ENCODE measurements at regions not wholly inside any gene's neighbourhood (a gene's known extent, or its start where the extent isn't known, plus 50 kb on each side); places are given as distances from the start of the nearest gene placed in this dataset.
"Not testable (repeated sequence)": the region's sequence is repeated elsewhere in the genome, so short reads cannot be mapped to it uniquely, and the experiment has no call there.

GRCh38 chr6:867378-867777 lies 174.4 kb upstream of the EXOC2 start:
- Histone ChIP-seq H3K36me3 (no peaks in the 10 kb centered on the region), H3K4me1 (peaks cover 9% of the 10 kb centered on the region), H3K4me3 (no peak overlapping the region), H3K27me3 (ENCODE audit: low read depth) (peaks cover 55% of the 10 kb centered on the region), H3K9me3 (replicated peaks) (no peaks in the 10 kb centered on the region), H3K27ac (replicated peaks) (no peak overlapping the region)
- intact Hi-C loops (cut with micrococcal nuclease), result no loop called here
- TF ChIP-seq CTCF (IDR thresholded peaks at IDR 0.05; ENCODE audit: borderline replicate concordance), result no peak
- DNase-seq, result no peak

GRCh38 chr6:866316-866715 lies 173.4 kb upstream of the EXOC2 start:
- no peak for TF ChIP-seq CTCF (IDR thresholded peaks at IDR 0.05; ENCODE audit: borderline replicate concordance)
- H3K4me1 ChIP-seq, result peaks cover 9% of the 10 kb centered on the region
- peaks cover 51% of the 10 kb centered on the region for H3K27me3 ChIP-seq (ENCODE audit: low read depth)
- H3K9me3 ChIP-seq (replicated peaks), result no peaks in the 10 kb centered on the region
- no peak for DNase-seq
- H3K27ac ChIP-seq (replicated peaks), result no peak overlapping the region
- intact Hi-C loops (cut with micrococcal nuclease), result no loop called here
- no peaks in the 10 kb centered on the region for H3K36me3 ChIP-seq
- H3K4me3 ChIP-seq, result no peak overlapping the region

GRCh38 chr6:865846-866245 lies 172.9 kb upstream of the EXOC2 start:
- Histone ChIP-seq H3K27me3 (ENCODE audit: low read depth) (peaks cover 50% of the 10 kb centered on the region), H3K4me1 (peaks cover 9% of the 10 kb centered on the region), H3K36me3 (no peaks in the 10 kb centered on the region), H3K27ac (replicated peaks) (no peak overlapping the region), H3K9me3 (replicated peaks) (no peaks in the 10 kb centered on the region), H3K4me3 (no peak overlapping the region)
- intact Hi-C loops (cut with micrococcal nuclease), result no loop called here
- no peak for TF ChIP-seq CTCF (IDR thresholded peaks at IDR 0.05; ENCODE audit: borderline replicate concordance)
- no peak for DNase-seq

- Histone ChIP-seq H3K27ac (replicated peaks) (no peak overlapping the region), H3K4me3 (no peak overlapping the region), H3K27me3 (ENCODE audit: low read depth) (peaks cover 33% of the 10 kb centered on the region), H3K4me1 (peaks cover 9% of the 10 kb centered on the region), H3K9me3 (replicated peaks) (no peaks in the 10 kb centered on the region), H3K36me3 (no peaks in the 10 kb centered on the region)
- no peak for DNase-seq
- intact Hi-C loops (cut with micrococcal nuclease), result no loop called here
- TF ChIP-seq CTCF (IDR thresholded peaks at IDR 0.05; ENCODE audit: borderline replicate concordance), result no peak
Observed at GRCh38 chr6:863831-864230, 170.9 kb upstream of the EXOC2 start.

- intact Hi-C loops (cut with micrococcal nuclease); DNase-seq; H3K9me3 ChIP-seq (replicated peaks); H3K36me3 ChIP-seq; H3K4me1 ChIP-seq: not testable (repeated sequence)
- peak overlapping the region; percentile 51 for H3K27ac ChIP-seq (replicated peaks)
- H3K4me3 ChIP-seq, result peak overlapping the region; percentile 7
- peaks cover 33% of the 10 kb centered on the region for H3K27me3 ChIP-seq (ENCODE audit: low read depth)
Observed at GRCh38 chr6:863127-863526, 170.2 kb upstream of the EXOC2 start.

- intact Hi-C loops (cut with micrococcal nuclease), result no loop called here
- H3K27me3 ChIP-seq (ENCODE audit: low read depth), result peaks cover 39% of the 10 kb centered on the region
- H3K4me1 ChIP-seq, result peaks cover 9% of the 10 kb centered on the region
- H3K36me3 ChIP-seq, result no peaks in the 10 kb centered on the region
- no peak overlapping the region for H3K4me3 ChIP-seq
- no peak overlapping the region for H3K27ac ChIP-seq (replicated peaks)
- H3K9me3 ChIP-seq (replicated peaks), result no peaks in the 10 kb centered on the region
- no peak for TF ChIP-seq CTCF (IDR thresholded peaks at IDR 0.05; ENCODE audit: borderline replicate concordance)
- DNase-seq, result no peak
Observed at GRCh38 chr6:859936-860335, 167.0 kb upstream of the EXOC2 start.

Data from left ventricle myocardium inferior (tissue), 1 donor.